Panc1 (cell line): ENCODE measurements at regions not wholly inside any gene's neighbourhood (a gene's known extent, or its start where the extent isn't known, plus 50 kb on each side); places are given as distances from the start of the nearest gene placed in this dataset.
"Not testable (repeated sequence)": the region's sequence is repeated elsewhere in the genome, so short reads cannot be mapped to it uniquely, and the experiment has no call there.

Experiments
- ATAC-seq: fragments of 200-7000 bp; cut with Tn5 transposase; 2 replicates; pipeline ENCODE4 v1.9.1; 2020; ENCODE audit warnings: mild to moderate bottlenecking, moderate library complexity
- BruUV-seq: library from RNA; stranded (reverse); fragments of 400-500 nt; replicated peaks from 2 replicates; lab custom pipeline; 2021; lab: Mats Ljungman, UMichigan
- CTCF ChIA-PET: fragments of 300-600 bp; sonication (Branson Sonifier 250); formaldehyde crosslinking; loops from one replicate; lab custom pipeline; 2022; ENCODE audit warnings: antibody characterized with exemption; lab: Charles Lee
- POLR2A ChIA-PET: fragments of 300-600 bp; sonication (Branson Sonifier 250); formaldehyde crosslinking; loops from one replicate; lab custom pipeline; 2022; ENCODE audit warnings: antibody characterized with exemption; lab: Charles Lee
- DNase-seq: peaks from one replicate; pipeline ENCODE4 v3.0.0-alpha.2; 2010; ENCODE audit warnings: low read depth, low spot score
- H3K27ac ChIP-seq: 2 replicates; pipeline ENCODE4 v1.5.1; 2011; ENCODE audit warnings: mild to moderate bottlenecking, low read length, inconsistent platforms
- H3K27me3 ChIP-seq: fragments of 200-500 bp; sonication (Bioruptor generic); 2 replicates; pipeline ENCODE4 v1.6.0; 2014; ENCODE audit warnings: low read length, inconsistent platforms; ENCODE audit not compliant: control insufficient read depth, insufficient read depth
- H3K36me3 ChIP-seq: fragments of 200-500 bp; sonication (Bioruptor generic); 2 replicates; pipeline ENCODE4 v1.5.1; 2014; ENCODE audit warnings: inconsistent platforms, mild to moderate bottlenecking, low read length, moderate library complexity; ENCODE audit not compliant: control insufficient read depth, insufficient read depth
- H3K4me1 ChIP-seq: 2 replicates; pipeline ENCODE4 v1.5.1; 2011; ENCODE audit warnings: inconsistent platforms, mild to moderate bottlenecking, low read length, moderate library complexity; ENCODE audit not compliant: control insufficient read depth, insufficient read depth
- H3K4me3 ChIP-seq, 2 experiments: 2 replicates each; pipeline ENCODE4 v1.5.1; 2011 to 2012; ENCODE audit warnings: low read depth in 2 of 2, low read length in 2 of 2, mild to moderate bottlenecking in 2 of 2, inconsistent platforms in 1 of 2, moderate library complexity in 1 of 2
- H3K9me3 ChIP-seq: fragments of 200-500 bp; sonication (Bioruptor generic); 2 replicates; pipeline ENCODE4 v1.5.1; 2014; ENCODE audit warnings: low read depth, mild to moderate bottlenecking, inconsistent platforms, low read length, moderate library complexity; ENCODE audit not compliant: control insufficient read depth, insufficient read depth
- POLR2AphosphoS5 ChIP-seq: IDR thresholded peaks from 2 replicates; pipeline ENCODE4 v1.6.1; 2012; ENCODE audit warnings: mild to moderate bottlenecking, low read depth, low read length, moderate library complexity
- SIN3A ChIP-seq: IDR thresholded peaks from 2 replicates; pipeline ENCODE4 v1.6.1; 2012; ENCODE audit warnings: low read depth, mild to moderate bottlenecking, low read length, moderate library complexity, borderline replicate concordance; ENCODE audit not compliant: insufficient read depth
- TCF7L2 ChIP-seq: IDR thresholded peaks from 2 replicates; pipeline ENCODE4 v1.6.1; 2011; ENCODE audit warnings: mild to moderate bottlenecking, low read depth, low read length, inconsistent platforms
- in situ Hi-C: cut with HindIII; loops from 2 replicates; pipeline ENCODE4 v1.10.0; 2016; ENCODE audit warnings: low sequenced_read_pairs, low pct_unique_long_range_greater_than_20kb
- intact Hi-C: fragments of 100-400 bp; cut with micrococcal nuclease; formaldehyde crosslinking; loops from one replicate; pipeline ENCODE4 v1.10.0; 2022; ENCODE audit not compliant: unreplicated experiment
- TF ChIP-seq, protein P1 (sequence below), 2 experiments: IDR thresholded peaks; 2 replicates each; pipeline ENCODE4 v1.6.1; 2011 to 2012; ENCODE audit warnings: low read depth in 2 of 2, control low read depth in 1 of 2, low read length in 1 of 2, mild to moderate bottlenecking in 1 of 2, moderate library complexity in 1 of 2; ENCODE audit not compliant: insufficient read depth in 1 of 2
- TF ChIP-seq, protein P2 (sequence below): fragments of 450-650 bp; IDR thresholded peaks from 2 replicates; pipeline ENCODE4 v1.5.1; 2017; ENCODE audit warnings: mild to moderate bottlenecking

DNA sequence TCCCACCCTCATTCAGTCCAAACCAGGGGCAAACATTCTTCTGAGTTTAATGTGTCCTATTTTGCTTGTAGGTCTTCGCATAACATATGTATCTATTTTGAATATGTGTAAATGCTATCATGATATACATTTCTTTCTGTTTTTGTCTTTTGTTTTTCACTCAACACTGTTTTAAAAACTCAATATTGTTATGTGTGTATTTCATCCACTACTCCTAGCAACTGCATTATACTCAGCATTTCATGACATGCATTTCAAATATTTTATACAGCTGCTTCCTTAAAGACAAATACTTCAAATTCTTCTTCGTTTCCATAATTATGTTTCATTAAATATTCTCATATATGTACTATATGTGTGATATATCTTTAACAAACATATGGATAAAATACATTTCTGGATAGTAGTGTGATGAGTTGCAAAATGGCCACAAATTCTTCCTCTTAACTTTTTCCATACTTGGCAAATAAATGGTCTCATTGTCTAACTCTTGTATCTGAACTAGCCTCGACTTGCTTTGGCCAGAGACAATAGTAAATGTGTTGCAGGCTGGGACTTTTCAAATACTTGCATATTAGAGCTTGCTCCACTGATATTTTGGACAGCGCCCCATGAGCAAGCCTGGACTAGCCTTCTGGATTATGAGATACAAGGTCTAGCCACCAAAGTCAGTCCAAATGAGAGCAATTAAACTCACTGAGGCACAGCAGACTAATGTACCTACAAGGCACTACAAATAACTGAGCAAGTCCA is 539.7 kb upstream of the KCND2 start:
- TF ChIP-seq, protein P1, sequence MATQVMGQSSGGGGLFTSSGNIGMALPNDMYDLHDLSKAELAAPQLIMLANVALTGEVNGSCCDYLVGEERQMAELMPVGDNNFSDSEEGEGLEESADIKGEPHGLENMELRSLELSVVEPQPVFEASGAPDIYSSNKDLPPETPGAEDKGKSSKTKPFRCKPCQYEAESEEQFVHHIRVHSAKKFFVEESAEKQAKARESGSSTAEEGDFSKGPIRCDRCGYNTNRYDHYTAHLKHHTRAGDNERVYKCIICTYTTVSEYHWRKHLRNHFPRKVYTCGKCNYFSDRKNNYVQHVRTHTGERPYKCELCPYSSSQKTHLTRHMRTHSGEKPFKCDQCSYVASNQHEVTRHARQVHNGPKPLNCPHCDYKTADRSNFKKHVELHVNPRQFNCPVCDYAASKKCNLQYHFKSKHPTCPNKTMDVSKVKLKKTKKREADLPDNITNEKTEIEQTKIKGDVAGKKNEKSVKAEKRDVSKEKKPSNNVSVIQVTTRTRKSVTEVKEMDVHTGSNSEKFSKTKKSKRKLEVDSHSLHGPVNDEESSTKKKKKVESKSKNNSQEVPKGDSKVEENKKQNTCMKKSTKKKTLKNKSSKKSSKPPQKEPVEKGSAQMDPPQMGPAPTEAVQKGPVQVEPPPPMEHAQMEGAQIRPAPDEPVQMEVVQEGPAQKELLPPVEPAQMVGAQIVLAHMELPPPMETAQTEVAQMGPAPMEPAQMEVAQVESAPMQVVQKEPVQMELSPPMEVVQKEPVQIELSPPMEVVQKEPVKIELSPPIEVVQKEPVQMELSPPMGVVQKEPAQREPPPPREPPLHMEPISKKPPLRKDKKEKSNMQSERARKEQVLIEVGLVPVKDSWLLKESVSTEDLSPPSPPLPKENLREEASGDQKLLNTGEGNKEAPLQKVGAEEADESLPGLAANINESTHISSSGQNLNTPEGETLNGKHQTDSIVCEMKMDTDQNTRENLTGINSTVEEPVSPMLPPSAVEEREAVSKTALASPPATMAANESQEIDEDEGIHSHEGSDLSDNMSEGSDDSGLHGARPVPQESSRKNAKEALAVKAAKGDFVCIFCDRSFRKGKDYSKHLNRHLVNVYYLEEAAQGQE (IDR thresholded peaks at IDR 0.05; ENCODE audit: insufficient read depth in 1 of 2, low read depth in 2 of 2, low read length in 1 of 2), result 0 out of 4 replicates have a peak, but pooled peaks of 1 of the 2 experiments have one; percentile 13
- TF ChIP-seq POLR2AphosphoS5, result no peak
- Histone ChIP-seq H3K27ac (no peak overlapping the region), H3K4me3 (no peak overlapping the region), H3K36me3 (no peaks in the 10 kb centered on the region), H3K27me3 (no peaks in the 10 kb centered on the region), H3K9me3 (no peaks in the 10 kb centered on the region), H3K4me1 (no peaks in the 10 kb centered on the region)
- ATAC-seq (no peak), DNase-seq (no peak)
- CTCF ChIA-PET, result no interaction called here
- in situ Hi-C loops, result no loop called here
- intact Hi-C loops, result no loop called here
- no TSS peak for BruUV-seq
- POLR2A ChIA-PET, result no interaction called here

DNA sequence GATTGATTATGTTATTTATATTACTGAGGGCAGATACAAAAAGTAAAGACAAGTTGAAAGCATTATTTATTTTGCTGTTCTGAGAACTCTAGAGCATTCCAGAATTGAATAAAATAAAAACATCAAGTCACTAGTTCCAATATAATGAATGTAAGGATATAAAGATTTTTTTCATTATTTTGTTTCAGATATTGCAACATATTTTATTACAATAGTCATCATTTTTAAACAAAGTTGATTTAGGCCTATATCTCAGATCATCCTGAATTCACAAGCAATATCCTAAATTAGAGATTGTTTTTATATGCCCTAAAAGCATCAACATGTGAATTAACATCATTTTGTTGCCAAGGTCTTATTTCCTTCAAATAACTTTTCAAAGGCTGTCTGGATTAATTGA is 535.6 kb upstream of the KCND2 start:
- Histone ChIP-seq H3K27me3 (no peaks in the 10 kb centered on the region), H3K27ac (no peak overlapping the region), H3K4me1 (no peaks in the 10 kb centered on the region), H3K36me3 (no peaks in the 10 kb centered on the region; the same call in 1 of the 2 replicates), H3K9me3 (no peaks in the 10 kb centered on the region), H3K4me3 (no peak overlapping the region)
- POLR2A ChIA-PET, result no interaction called here
- CTCF ChIA-PET, result no interaction called here
- in situ Hi-C loops, result no loop called here
- intact Hi-C loops, result no loop called here
- TF ChIP-seq TCF7L2 (no peak), POLR2AphosphoS5 (no peak), SIN3A (no peak)
- TF ChIP-seq, protein P1 (IDR thresholded peaks at IDR 0.05; ENCODE audit: insufficient read depth in 1 of 2, low read depth in 2 of 2, low read length in 1 of 2), result no peak
- TF ChIP-seq, protein P2, sequence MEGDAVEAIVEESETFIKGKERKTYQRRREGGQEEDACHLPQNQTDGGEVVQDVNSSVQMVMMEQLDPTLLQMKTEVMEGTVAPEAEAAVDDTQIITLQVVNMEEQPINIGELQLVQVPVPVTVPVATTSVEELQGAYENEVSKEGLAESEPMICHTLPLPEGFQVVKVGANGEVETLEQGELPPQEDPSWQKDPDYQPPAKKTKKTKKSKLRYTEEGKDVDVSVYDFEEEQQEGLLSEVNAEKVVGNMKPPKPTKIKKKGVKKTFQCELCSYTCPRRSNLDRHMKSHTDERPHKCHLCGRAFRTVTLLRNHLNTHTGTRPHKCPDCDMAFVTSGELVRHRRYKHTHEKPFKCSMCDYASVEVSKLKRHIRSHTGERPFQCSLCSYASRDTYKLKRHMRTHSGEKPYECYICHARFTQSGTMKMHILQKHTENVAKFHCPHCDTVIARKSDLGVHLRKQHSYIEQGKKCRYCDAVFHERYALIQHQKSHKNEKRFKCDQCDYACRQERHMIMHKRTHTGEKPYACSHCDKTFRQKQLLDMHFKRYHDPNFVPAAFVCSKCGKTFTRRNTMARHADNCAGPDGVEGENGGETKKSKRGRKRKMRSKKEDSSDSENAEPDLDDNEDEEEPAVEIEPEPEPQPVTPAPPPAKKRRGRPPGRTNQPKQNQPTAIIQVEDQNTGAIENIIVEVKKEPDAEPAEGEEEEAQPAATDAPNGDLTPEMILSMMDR, result no peak
- no peak for DNase-seq
- ATAC-seq, result no peak
- BruUV-seq, result no TSS peak

DNA sequence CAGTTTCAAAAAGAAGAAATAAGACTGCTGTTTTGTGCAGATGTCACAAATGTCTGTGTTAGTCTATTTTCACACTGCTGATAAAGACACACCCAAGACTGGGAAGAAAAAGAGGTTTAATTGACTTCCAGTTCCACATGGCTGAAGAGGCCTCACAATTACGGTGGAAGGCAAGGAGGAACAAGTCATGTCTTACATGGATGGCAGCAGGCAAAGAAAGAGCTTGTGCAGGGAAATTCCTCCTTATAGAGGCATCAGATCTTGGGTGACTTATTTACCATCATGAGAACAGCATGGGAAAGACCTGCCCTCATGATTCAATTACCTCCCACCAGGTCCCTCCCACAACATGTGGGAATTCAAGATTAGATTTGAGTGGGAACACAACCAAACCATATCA is 527.7 kb upstream of the KCND2 start:
- intact Hi-C loops, H3K36me3 ChIP-seq, POLR2A ChIA-PET, H3K27me3 ChIP-seq, H3K4me3 ChIP-seq, BruUV-seq, DNase-seq, ATAC-seq, CTCF ChIA-PET, H3K27ac ChIP-seq, H3K9me3 ChIP-seq, in situ Hi-C loops, H3K4me1 ChIP-seq: not testable (repeated sequence)
